HL-60 (cell line): ENCODE measurements at regions not wholly inside any gene's neighbourhood (a gene's known extent, or its start where the extent isn't known, plus 50 kb on each side); places are given as distances from the start of the nearest gene placed in this dataset.

ENCODE experiments used
- GABPA ChIP-seq: IDR thresholded peaks from 2 replicates; pipeline ENCODE4 v1.6.1; 2012; ENCODE audit warnings: low read depth
- POLR2AphosphoS5 ChIP-seq: IDR thresholded peaks from 2 replicates; pipeline ENCODE4 v1.6.1; 2012; ENCODE audit warnings: low read depth
- TF ChIP-seq, protein P1 (sequence below): IDR thresholded peaks from one replicate; pipeline ENCODE4 v1.5.1; 2011; ENCODE audit warnings: low read length, control low read depth, inconsistent platforms; ENCODE audit not compliant: insufficient read depth
- TF ChIP-seq, protein P2 (sequence below): IDR thresholded peaks from 2 replicates; pipeline ENCODE4 v1.6.1; 2012; ENCODE audit warnings: low read depth; ENCODE audit not compliant: insufficient replicate concordance

DNA sequence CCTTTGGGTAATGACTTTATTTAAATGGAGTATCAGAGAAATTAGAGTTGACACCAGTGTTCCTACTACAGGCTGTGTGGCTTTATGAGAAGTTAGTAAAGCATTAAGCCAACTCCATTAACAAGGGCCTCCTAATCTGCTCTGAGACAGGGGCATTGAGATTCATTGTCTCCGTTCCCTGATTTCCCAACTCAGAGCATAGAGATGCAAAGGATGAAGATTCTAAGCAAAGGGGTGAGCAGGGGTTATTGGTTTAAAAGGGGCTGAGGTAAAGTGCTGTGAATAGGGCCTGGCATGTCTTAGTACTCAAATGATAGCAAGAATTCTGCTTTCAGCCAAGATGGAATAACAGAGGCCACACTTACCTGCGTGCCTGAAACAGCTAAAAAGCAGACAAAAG lies 428.4 kb downstream of the PTPRU start:
- TF ChIP-seq, protein P1, sequence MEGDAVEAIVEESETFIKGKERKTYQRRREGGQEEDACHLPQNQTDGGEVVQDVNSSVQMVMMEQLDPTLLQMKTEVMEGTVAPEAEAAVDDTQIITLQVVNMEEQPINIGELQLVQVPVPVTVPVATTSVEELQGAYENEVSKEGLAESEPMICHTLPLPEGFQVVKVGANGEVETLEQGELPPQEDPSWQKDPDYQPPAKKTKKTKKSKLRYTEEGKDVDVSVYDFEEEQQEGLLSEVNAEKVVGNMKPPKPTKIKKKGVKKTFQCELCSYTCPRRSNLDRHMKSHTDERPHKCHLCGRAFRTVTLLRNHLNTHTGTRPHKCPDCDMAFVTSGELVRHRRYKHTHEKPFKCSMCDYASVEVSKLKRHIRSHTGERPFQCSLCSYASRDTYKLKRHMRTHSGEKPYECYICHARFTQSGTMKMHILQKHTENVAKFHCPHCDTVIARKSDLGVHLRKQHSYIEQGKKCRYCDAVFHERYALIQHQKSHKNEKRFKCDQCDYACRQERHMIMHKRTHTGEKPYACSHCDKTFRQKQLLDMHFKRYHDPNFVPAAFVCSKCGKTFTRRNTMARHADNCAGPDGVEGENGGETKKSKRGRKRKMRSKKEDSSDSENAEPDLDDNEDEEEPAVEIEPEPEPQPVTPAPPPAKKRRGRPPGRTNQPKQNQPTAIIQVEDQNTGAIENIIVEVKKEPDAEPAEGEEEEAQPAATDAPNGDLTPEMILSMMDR: no peak
- TF ChIP-seq POLR2AphosphoS5 (no peak), GABPA (no peak)
- TF ChIP-seq, protein P2, sequence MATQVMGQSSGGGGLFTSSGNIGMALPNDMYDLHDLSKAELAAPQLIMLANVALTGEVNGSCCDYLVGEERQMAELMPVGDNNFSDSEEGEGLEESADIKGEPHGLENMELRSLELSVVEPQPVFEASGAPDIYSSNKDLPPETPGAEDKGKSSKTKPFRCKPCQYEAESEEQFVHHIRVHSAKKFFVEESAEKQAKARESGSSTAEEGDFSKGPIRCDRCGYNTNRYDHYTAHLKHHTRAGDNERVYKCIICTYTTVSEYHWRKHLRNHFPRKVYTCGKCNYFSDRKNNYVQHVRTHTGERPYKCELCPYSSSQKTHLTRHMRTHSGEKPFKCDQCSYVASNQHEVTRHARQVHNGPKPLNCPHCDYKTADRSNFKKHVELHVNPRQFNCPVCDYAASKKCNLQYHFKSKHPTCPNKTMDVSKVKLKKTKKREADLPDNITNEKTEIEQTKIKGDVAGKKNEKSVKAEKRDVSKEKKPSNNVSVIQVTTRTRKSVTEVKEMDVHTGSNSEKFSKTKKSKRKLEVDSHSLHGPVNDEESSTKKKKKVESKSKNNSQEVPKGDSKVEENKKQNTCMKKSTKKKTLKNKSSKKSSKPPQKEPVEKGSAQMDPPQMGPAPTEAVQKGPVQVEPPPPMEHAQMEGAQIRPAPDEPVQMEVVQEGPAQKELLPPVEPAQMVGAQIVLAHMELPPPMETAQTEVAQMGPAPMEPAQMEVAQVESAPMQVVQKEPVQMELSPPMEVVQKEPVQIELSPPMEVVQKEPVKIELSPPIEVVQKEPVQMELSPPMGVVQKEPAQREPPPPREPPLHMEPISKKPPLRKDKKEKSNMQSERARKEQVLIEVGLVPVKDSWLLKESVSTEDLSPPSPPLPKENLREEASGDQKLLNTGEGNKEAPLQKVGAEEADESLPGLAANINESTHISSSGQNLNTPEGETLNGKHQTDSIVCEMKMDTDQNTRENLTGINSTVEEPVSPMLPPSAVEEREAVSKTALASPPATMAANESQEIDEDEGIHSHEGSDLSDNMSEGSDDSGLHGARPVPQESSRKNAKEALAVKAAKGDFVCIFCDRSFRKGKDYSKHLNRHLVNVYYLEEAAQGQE: no peak
